SK-N-SH treated with all-trans-retinoic acid at 6 μM for 48 hours (cell line): ENCODE measurements at regions not wholly inside any gene's neighbourhood (a gene's known extent, or its start where the extent isn't known, plus 50 kb on each side); places are given as distances from the start of the nearest gene placed in this dataset.

Experiments
- ATAC-seq: fragments of 200-7000 bp; cut with Tn5 transposase; 3 replicates; pipeline ENCODE4 v1.9.1; 2020; ENCODE audit warnings: mild to moderate bottlenecking, moderate library complexity
- ARNTL ChIP-seq: fragments of 450-650 bp; formaldehyde crosslinking; IDR thresholded peaks from 2 replicates; pipeline ENCODE4 v1.5.0; 2020; ENCODE audit warnings: low read depth, mild to moderate bottlenecking, moderate library complexity, borderline replicate concordance
- BACH2 ChIP-seq: fragments of 250-450 bp; sonication (Bioruptor Pico); IDR thresholded peaks from 2 replicates; pipeline ENCODE4 v1.9.0; 2021; ENCODE audit warnings: mild to moderate bottlenecking, borderline replicate concordance
- CSDC2 ChIP-seq: fragments of 250-450 bp; sonication (Bioruptor Pico); IDR thresholded peaks from 2 replicates; pipeline ENCODE4 v1.5.0; 2020; ENCODE audit warnings: mild to moderate bottlenecking, moderate library complexity
- CSRNP3 ChIP-seq: fragments of 250-450 bp; sonication (Bioruptor Pico); IDR thresholded peaks from 2 replicates; pipeline ENCODE4 v1.5.1; 2021; ENCODE audit warnings: mild to moderate bottlenecking, moderate library complexity
- ESRRG ChIP-seq: fragments of 250-450 bp; sonication (Bioruptor Pico); IDR thresholded peaks from 2 replicates; pipeline ENCODE4 v1.6.1; 2021; ENCODE audit warnings: mild to moderate bottlenecking
- GLIS3 ChIP-seq: fragments of 250-450 bp; sonication (Bioruptor Pico); IDR thresholded peaks from 2 replicates; pipeline ENCODE4 v1.5.0; 2020; ENCODE audit warnings: mild to moderate bottlenecking, moderate library complexity
- ISL1 ChIP-seq: fragments of 250-450 bp; sonication (Bioruptor Pico); IDR thresholded peaks from 2 replicates; pipeline ENCODE4 v2.1.2; 2022; ENCODE audit warnings: mild to moderate bottlenecking, moderate library complexity
- OSR1 ChIP-seq: fragments of 250-450 bp; sonication (Bioruptor Pico); IDR thresholded peaks from 2 replicates; pipeline ENCODE4 v1.8.0; 2022; ENCODE audit warnings: moderate library complexity, mild to moderate bottlenecking, inconsistent platforms
- PATZ1 ChIP-seq: fragments of 250-450 bp; sonication (Bioruptor Pico); IDR thresholded peaks from 2 replicates; pipeline ENCODE4 v1.8.0; 2020; ENCODE audit warnings: mild to moderate bottlenecking, moderate library complexity, borderline replicate concordance
- PPARA ChIP-seq: fragments of 250-450 bp; sonication (Bioruptor Pico); IDR thresholded peaks from 2 replicates; pipeline ENCODE4 v1.5.0; 2020; ENCODE audit warnings: mild to moderate bottlenecking, borderline replicate concordance
- SNAI2 ChIP-seq: fragments of 250-450 bp; sonication (Bioruptor Pico); IDR thresholded peaks from 2 replicates; pipeline ENCODE4 v1.5.0; 2020; ENCODE audit warnings: mild to moderate bottlenecking, moderate library complexity
- TCF4 ChIP-seq: fragments of 250-450 bp; sonication (Bioruptor Pico); IDR thresholded peaks from 2 replicates; pipeline ENCODE4 v1.8.0; 2021; ENCODE audit warnings: mild to moderate bottlenecking, moderate library complexity, borderline replicate concordance
- TOX ChIP-seq: fragments of 250-450 bp; sonication (Bioruptor Pico); IDR thresholded peaks from 2 replicates; pipeline ENCODE4 v1.8.0; 2021; ENCODE audit warnings: mild to moderate bottlenecking, moderate library complexity, borderline replicate concordance
- ZC3H10 ChIP-seq: fragments of 250-450 bp; sonication (Bioruptor Pico); IDR thresholded peaks from 2 replicates; pipeline ENCODE4 v1.5.1; 2021; ENCODE audit warnings: mild to moderate bottlenecking, moderate library complexity
- ZFP3 ChIP-seq: fragments of 250-450 bp; sonication (Bioruptor Pico); IDR thresholded peaks from 2 replicates; pipeline ENCODE4 v1.5.0; 2020; ENCODE audit warnings: mild to moderate bottlenecking, moderate library complexity
- ZFP30 ChIP-seq: fragments of 450-650 bp; formaldehyde crosslinking; IDR thresholded peaks from 2 replicates; pipeline ENCODE4 v1.5.0; 2022; ENCODE audit warnings: mild to moderate bottlenecking, moderate library complexity
- ZNF565 ChIP-seq: fragments of 450-650 bp; formaldehyde crosslinking; conservative IDR thresholded peaks from 2 replicates; pipeline ENCODE4 v1.5.0; 2020; ENCODE audit warnings: low read depth, mild to moderate bottlenecking, moderate library complexity
- ZNF70 ChIP-seq: fragments of 450-650 bp; formaldehyde crosslinking; IDR thresholded peaks from 2 replicates; pipeline ENCODE4 v1.5.0; 2020; ENCODE audit warnings: mild to moderate bottlenecking, moderate library complexity
- ZNF8 ChIP-seq: fragments of 450-650 bp; formaldehyde crosslinking; IDR thresholded peaks from 2 replicates; pipeline ENCODE4 v1.5.0; 2020; ENCODE audit warnings: mild to moderate bottlenecking, moderate library complexity
- TF ChIP-seq, protein P1 (sequence below): fragments of 250-450 bp; sonication (Bioruptor Pico); IDR thresholded peaks from 2 replicates; pipeline ENCODE4 v1.8.0; 2021; ENCODE audit warnings: low read depth, mild to moderate bottlenecking, moderate library complexity, borderline replicate concordance
- TF ChIP-seq, protein P2 (sequence below): fragments of 250-450 bp; sonication (Bioruptor Pico); IDR thresholded peaks from 2 replicates; pipeline ENCODE4 v1.5.1; 2020; ENCODE audit warnings: low read depth, mild to moderate bottlenecking, moderate library complexity

GRCh38 chr4:72671980-72672379 is 103.0 kb upstream of the ADAMTS3 start:
- no peak for ATAC-seq
- TF ChIP-seq CSRNP3 (CRISPR knock-in tag) (no peak), ZFP3 (no peak)

- TF ChIP-seq CSDC2 (CRISPR knock-in tag) (no peak), BACH2 (CRISPR knock-in tag) (no peak), TCF4 (CRISPR knock-in tag) (no peak), ISL1 (CRISPR knock-in tag) (no peak), ZC3H10 (CRISPR knock-in tag) (no peak), SNAI2 (CRISPR knock-in tag) (no peak)
- TF ChIP-seq, all 23 proteins: peak for 0
These were observed 101.5 kb upstream of the ADAMTS3 start for GRCh38 chr4:72670521-72670920.

DNA sequence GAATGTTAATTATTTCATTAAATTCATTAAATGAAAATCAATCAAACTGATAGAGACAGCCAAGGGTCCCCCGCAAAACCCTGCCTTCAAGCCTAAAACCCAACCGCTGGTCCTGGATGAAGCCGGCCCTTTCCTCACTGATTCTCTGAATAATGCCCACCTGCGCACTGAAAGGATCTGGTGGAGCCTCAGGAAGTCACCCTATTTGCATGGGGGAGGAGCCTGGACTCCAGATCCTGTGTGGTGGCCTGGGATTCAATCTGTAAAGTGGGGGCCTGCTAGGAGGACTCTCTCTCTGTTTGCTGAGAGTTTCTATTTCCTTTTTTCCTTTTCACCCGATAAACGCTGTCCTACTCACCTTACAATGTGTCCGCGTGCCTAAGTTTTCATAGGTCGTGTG is 97.9 kb upstream of the ADAMTS3 start:
- no peak for ATAC-seq
- no peak for TF ChIP-seq ISL1 (CRISPR knock-in tag)
- TF ChIP-seq BACH2 (CRISPR knock-in tag) = no peak
- no peak for TF ChIP-seq CSDC2 (CRISPR knock-in tag)
- no peak for TF ChIP-seq PATZ1
- no peak for TF ChIP-seq TOX (CRISPR knock-in tag)
- no peak for TF ChIP-seq ZNF8 (CRISPR knock-in tag)
- TF ChIP-seq, protein P1, sequence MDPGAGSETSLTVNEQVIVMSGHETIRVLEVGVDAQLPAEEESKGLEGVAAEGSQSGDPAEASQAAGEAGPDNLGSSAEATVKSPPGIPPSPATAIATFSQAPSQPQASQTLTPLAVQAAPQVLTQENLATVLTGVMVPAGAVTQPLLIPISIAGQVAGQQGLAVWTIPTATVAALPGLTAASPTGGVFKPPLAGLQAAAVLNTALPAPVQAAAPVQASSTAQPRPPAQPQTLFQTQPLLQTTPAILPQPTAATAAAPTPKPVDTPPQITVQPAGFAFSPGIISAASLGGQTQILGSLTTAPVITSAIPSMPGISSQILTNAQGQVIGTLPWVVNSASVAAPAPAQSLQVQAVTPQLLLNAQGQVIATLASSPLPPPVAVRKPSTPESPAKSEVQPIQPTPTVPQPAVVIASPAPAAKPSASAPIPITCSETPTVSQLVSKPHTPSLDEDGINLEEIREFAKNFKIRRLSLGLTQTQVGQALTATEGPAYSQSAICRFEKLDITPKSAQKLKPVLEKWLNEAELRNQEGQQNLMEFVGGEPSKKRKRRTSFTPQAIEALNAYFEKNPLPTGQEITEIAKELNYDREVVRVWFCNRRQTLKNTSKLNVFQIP (CRISPR knock-in tag) = no peak
- TF ChIP-seq ZFP30 = no peak
- TF ChIP-seq ZNF565 = no peak

More at GRCh38 chr4:72670521-72670920, 101.5 kb upstream of the ADAMTS3 start:
- no peak for ATAC-seq

DNA sequence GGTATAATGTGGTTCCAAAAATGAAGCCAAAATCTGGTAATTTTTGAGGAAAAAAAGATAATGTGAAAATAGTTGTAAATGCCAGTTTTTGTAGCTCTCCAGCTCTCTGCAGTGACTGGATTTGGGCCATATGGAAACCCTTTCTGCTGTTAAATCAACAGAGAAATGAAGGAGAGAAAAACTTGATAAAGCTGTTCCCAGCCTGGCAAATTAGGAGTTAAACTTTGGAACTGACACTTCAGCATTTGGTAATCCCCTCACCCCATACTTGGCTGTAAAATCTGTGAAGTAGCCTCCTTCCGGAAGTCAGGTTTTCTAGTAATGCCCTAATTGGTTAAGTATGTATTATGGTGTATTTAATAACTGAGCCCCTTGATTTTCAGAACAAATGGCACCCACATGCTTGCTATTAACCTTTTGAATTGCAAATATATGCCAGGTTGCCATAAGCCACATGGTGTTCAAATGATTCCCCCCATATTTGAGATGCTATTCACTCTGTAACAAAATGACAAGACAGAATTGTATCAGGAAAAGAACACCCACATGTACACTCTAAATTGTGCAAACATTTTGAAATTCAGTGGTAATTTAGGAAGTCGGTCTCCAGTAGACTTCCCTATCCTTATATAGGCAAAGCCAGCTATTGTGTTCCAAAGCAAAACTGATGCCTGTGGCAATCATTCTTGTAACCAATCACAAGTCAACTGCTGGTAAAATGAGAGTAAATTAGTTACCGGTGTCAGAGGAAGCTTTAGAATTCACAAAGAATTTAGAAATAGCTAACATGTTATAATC is 96.3 kb upstream of the ADAMTS3 start:
- no peak for TF ChIP-seq SNAI2 (CRISPR knock-in tag)
- no peak for TF ChIP-seq ISL1 (CRISPR knock-in tag)
- no peak for TF ChIP-seq GLIS3
- TF ChIP-seq ZNF70 (CRISPR knock-in tag) = no peak
- no peak for TF ChIP-seq TOX (CRISPR knock-in tag)
- TF ChIP-seq ESRRG (CRISPR knock-in tag) = no peak
- TF ChIP-seq ZC3H10 (CRISPR knock-in tag) = no peak
- TF ChIP-seq BACH2 (CRISPR knock-in tag) = no peak
- TF ChIP-seq ZNF565 = no peak
- TF ChIP-seq, protein P2, sequence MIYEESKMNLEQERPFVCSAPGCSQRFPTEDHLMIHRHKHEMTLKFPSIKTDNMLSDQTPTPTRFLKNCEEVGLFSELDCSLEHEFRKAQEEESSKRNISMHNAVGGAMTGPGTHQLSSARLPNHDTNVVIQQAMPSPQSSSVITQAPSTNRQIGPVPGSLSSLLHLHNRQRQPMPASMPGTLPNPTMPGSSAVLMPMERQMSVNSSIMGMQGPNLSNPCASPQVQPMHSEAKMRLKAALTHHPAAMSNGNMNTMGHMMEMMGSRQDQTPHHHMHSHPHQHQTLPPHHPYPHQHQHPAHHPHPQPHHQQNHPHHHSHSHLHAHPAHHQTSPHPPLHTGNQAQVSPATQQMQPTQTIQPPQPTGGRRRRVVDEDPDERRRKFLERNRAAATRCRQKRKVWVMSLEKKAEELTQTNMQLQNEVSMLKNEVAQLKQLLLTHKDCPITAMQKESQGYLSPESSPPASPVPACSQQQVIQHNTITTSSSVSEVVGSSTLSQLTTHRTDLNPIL = no peak
- no peak for ATAC-seq

DNA sequence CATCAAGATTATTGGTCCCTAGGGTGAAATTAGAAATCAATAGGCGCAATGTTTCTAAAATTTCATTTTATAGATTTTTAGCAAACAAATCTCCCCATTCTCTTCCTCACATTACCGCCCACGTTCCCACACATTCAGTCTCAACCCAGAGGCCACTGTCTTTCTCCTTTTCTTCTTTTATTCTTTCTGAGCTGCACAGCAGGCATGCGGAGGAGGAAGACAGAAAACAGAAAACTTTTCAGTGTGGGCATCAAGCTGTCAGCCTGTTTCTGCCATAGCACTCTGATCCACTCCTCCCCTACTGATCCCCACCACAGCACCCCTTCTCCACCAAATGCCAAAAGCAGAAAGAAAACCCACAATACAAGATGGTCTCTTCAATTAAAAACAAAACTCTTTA is 94.8 kb upstream of the ADAMTS3 start:
- no peak for ATAC-seq
- TF ChIP-seq OSR1 = no peak
- TF ChIP-seq GLIS3 = no peak
- TF ChIP-seq, protein P1 (CRISPR knock-in tag) = no peak
- TF ChIP-seq BACH2 (CRISPR knock-in tag) = no peak
- no peak for TF ChIP-seq PATZ1
- TF ChIP-seq ZNF8 (CRISPR knock-in tag) = no peak
- no peak for TF ChIP-seq PPARA (CRISPR knock-in tag)
- TF ChIP-seq, protein P2 = no peak
- TF ChIP-seq ISL1 (CRISPR knock-in tag) = no peak
- no peak for TF ChIP-seq SNAI2 (CRISPR knock-in tag)
- no peak for TF ChIP-seq ARNTL (CRISPR knock-in tag)
- no peak for TF ChIP-seq CSDC2 (CRISPR knock-in tag)
- TF ChIP-seq TCF4 (CRISPR knock-in tag) = no peak
- no peak for TF ChIP-seq ZNF70 (CRISPR knock-in tag)
- no peak for TF ChIP-seq ZNF565
